Mesothelial cell of epicardium (in vitro differentiated cells): ENCODE measurements at regions not wholly inside any gene's neighbourhood (a gene's known extent, or its start where the extent isn't known, plus 50 kb on each side); places are given as distances from the start of the nearest gene placed in this dataset.

Experiments
- DNase-seq, 2 experiments: peaks; one replicate each; pipeline ENCODE4 v3.0.0; 2021; ENCODE audit warnings: low spot score in 2 of 2; ENCODE audit not compliant: unreplicated experiment in 2 of 2
- H3K27ac Mint-ChIP-seq: 2 replicates; pipeline ENCODE4 v1.8.0; 2021; ENCODE audit warnings: mixed read lengths
- H3K27me3 Mint-ChIP-seq: 2 replicates; pipeline ENCODE4 v1.8.0; 2021; ENCODE audit warnings: low read depth, mixed read lengths
- H3K36me3 Mint-ChIP-seq: 2 replicates; pipeline ENCODE4 v1.8.0; 2021; ENCODE audit warnings: mixed read lengths
- H3K4me1 Mint-ChIP-seq: 2 replicates; pipeline ENCODE4 v1.8.0; 2021; ENCODE audit warnings: mixed read lengths
- H3K4me3 Mint-ChIP-seq: 2 replicates; pipeline ENCODE4 v1.8.0; 2021; ENCODE audit warnings: mild to moderate bottlenecking, moderate library complexity, mixed read lengths
- H3K9me3 Mint-ChIP-seq: 2 replicates; pipeline ENCODE4 v1.8.0; 2021; ENCODE audit warnings: mixed read lengths
- TF ChIP-seq, protein P1 (sequence below): fragments of 200-600 bp; sonication (generic); IDR thresholded peaks from one replicate; pipeline ENCODE4 v1.5.0; 2021; ENCODE audit warnings: antibody characterized with exemption; ENCODE audit not compliant: unreplicated experiment

- no peak overlapping the region for H3K4me3 Mint-ChIP-seq
- TF ChIP-seq, protein P1, sequence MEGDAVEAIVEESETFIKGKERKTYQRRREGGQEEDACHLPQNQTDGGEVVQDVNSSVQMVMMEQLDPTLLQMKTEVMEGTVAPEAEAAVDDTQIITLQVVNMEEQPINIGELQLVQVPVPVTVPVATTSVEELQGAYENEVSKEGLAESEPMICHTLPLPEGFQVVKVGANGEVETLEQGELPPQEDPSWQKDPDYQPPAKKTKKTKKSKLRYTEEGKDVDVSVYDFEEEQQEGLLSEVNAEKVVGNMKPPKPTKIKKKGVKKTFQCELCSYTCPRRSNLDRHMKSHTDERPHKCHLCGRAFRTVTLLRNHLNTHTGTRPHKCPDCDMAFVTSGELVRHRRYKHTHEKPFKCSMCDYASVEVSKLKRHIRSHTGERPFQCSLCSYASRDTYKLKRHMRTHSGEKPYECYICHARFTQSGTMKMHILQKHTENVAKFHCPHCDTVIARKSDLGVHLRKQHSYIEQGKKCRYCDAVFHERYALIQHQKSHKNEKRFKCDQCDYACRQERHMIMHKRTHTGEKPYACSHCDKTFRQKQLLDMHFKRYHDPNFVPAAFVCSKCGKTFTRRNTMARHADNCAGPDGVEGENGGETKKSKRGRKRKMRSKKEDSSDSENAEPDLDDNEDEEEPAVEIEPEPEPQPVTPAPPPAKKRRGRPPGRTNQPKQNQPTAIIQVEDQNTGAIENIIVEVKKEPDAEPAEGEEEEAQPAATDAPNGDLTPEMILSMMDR, result no peak
- no peaks in the 10 kb centered on the region for H3K36me3 Mint-ChIP-seq
- no peaks in the 10 kb centered on the region for H3K4me1 Mint-ChIP-seq
- no peaks in the 10 kb centered on the region for H3K9me3 Mint-ChIP-seq
- H3K27ac Mint-ChIP-seq, result no peak overlapping the region
- H3K27me3 Mint-ChIP-seq, result no peaks in the 10 kb centered on the region
- no peak for DNase-seq
These were observed 1431.7 kb upstream of the IGFBP7 start for GRCh38 chr4:58541926-58542325.

- no peaks in the 10 kb centered on the region for H3K4me1 Mint-ChIP-seq
- H3K36me3 Mint-ChIP-seq, result no peaks in the 10 kb centered on the region
- H3K27ac Mint-ChIP-seq, result no peak overlapping the region
- H3K9me3 Mint-ChIP-seq, result no peaks in the 10 kb centered on the region
- no peak overlapping the region for H3K4me3 Mint-ChIP-seq
- no peaks in the 10 kb centered on the region for H3K27me3 Mint-ChIP-seq
- TF ChIP-seq, protein P1, result no peak
- DNase-seq, result no peak
These were observed 1412.7 kb upstream of the IGFBP7 start for GRCh38 chr4:58522765-58523382.

DNA sequence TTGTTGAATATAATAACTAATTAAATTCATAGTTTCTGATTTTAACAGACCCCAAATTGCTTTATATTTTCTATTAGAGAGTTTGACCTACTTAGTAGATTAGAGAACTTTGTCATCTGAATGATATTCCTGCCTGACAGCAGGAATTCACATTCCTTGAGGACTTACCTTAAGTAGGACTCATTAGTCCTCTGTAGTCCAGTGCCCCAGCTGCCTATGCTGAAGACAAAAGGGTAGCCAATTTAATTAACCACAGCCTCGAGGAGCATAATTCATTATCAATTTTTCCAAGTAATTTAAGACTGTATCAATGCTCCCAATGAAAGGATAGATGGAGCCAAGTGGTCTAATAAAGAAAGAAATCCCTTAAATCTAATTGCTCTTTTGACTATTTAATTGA, 1405.0 kb upstream of the IGFBP7 start:
- Mint-ChIP-seq H3K27ac (no peak overlapping the region), H3K27me3 (no peaks in the 10 kb centered on the region), H3K36me3 (no peaks in the 10 kb centered on the region), H3K4me1 (peaks cover 19% of the 10 kb centered on the region), H3K9me3 (no peaks in the 10 kb centered on the region), H3K4me3 (no peak overlapping the region)
- DNase-seq, result no peak
- TF ChIP-seq, protein P1, result no peak

DNA sequence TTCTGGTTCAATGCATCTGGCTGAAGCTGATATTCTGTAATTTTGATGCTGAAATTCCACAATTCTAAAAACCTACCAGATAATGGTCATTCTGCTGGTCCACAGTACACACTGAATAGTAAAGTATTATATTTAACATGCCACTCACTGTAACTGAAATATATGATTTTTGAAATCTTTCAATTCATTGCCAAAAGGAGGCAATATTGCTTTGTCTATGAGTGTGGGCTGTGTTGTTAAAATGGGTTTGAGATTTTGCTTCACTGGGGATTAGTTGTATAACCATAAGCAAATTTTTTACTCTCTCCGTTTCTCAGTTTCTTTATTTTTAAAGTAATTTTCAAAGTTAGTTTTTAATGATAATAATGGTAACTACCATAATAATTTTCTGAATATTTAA, 1404.1 kb upstream of the IGFBP7 start:
- H3K27me3 Mint-ChIP-seq, result no peaks in the 10 kb centered on the region
- TF ChIP-seq, protein P1, result no peak

GRCh38 chr4:58510652-58511051, 1400.5 kb upstream of the IGFBP7 start:
- Mint-ChIP-seq H3K36me3 (no peaks in the 10 kb centered on the region), H3K27ac (no peak overlapping the region), H3K9me3 (no peaks in the 10 kb centered on the region), H3K4me1 (peaks cover 21% of the 10 kb centered on the region), H3K27me3 (no peaks in the 10 kb centered on the region), H3K4me3 (no peak overlapping the region)
- TF ChIP-seq, protein P1, result no peak
- DNase-seq, result no peak

More for the DNA sequence above, 1404.1 kb upstream of the IGFBP7 start:
- Mint-ChIP-seq H3K4me3 (no peak overlapping the region), H3K27ac (no peak overlapping the region), H3K36me3 (no peaks in the 10 kb centered on the region), H3K9me3 (no peaks in the 10 kb centered on the region), H3K4me1 (peaks cover 25% of the 10 kb centered on the region)
- DNase-seq, result no peak

GRCh38 chr4:58507079-58507478, 1396.9 kb upstream of the IGFBP7 start:
- Mint-ChIP-seq H3K36me3 (no peaks in the 10 kb centered on the region), H3K27me3 (no peaks in the 10 kb centered on the region), H3K27ac (no peak overlapping the region), H3K9me3 (no peaks in the 10 kb centered on the region), H3K4me1 (peaks cover 22% of the 10 kb centered on the region), H3K4me3 (no peak overlapping the region)
- TF ChIP-seq, protein P1, result no peak
- no peak for DNase-seq
